HG03108 (cell line): ENCODE measurements at regions not wholly inside any gene's neighbourhood (a gene's known extent, or its start where the extent isn't known, plus 50 kb on each side); places are given as distances from the start of the nearest gene placed in this dataset.

Experiments used
- ATAC-seq: cut with Tn5 transposase; IDR thresholded peaks from one replicate; pipeline ENCODE4 v1.9.1; 2021; ENCODE audit warnings: moderate library complexity; ENCODE audit not compliant: unreplicated experiment

GRCh38 chr5:92472981-92473566 lies 1090.0 kb upstream of the ARRDC3 start:
- no peak for ATAC-seq

GRCh38 chr5:92471861-92472260 lies 1088.7 kb upstream of the ARRDC3 start:
- ATAC-seq, result no peak

- ATAC-seq, result no peak
Observed at GRCh38 chr5:92470770-92471169, 1087.7 kb upstream of the ARRDC3 start.

DNA sequence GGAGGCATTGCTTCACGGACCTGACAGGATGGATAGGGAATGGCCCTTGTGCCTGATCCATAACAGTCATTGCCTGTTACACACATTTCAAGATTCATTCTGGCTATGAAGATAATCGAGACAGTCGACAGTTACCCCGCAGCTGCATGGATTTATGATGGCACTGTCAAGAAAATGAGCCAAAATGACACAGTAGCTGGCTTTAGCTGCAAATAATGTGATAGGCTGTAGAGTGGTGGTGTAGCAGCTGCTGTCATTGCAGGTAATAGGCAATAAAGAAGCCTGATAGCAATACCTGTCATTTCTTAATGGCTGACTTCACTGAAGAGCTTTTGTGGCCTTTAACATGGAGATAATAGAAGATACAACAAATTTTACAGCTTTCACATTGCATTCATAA lies 1085.2 kb upstream of the ARRDC3 start:
- ATAC-seq, result no peak

DNA sequence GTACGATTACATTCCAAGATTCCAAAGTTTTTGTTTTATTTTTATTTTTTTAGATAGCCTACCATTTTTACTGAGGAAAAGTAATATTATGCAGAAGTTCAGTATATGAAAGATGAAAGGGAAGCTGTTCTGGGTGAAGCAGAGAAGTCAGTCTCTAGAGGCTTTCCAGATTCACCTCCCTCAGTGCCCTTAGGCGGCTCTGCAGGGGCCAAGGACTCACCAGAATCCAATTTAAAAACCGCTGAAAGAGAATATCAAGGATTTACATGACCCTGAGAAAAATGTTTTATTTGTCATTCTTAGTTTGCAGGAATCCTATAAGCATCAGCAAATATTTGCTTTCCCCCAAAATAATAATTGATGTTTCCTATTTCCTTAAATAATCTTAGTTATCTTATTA lies 1084.6 kb upstream of the ARRDC3 start:
- no peak for ATAC-seq

GRCh38 chr5:92460505-92460904 lies 1077.4 kb upstream of the ARRDC3 start:
- no peak for ATAC-seq

- no peak for ATAC-seq
Observed at GRCh38 chr5:92459654-92460053, 1076.5 kb upstream of the ARRDC3 start.

GRCh38 chr5:92455011-92455410 lies 1071.9 kb upstream of the ARRDC3 start:
- ATAC-seq, result peak; percentile 95

DNA sequence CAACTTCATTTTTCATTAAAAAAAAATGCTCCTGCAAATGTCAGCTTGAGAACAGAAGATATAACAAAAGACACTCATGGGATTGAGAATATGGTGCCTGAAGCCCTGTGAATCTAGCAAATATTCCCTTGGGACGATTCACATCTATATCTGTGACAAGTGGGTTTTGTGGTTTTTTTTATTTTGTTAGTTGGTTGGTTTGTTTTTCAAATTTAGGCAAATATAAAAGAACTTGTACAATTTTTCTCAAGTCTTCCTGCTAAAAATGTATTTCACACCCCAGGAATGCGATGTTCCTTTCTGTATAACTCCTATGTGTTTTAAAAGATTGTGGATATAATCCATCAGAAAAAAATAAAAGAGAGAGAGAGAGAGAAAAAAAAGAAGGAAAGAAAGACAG lies 1061.8 kb upstream of the ARRDC3 start:
- ATAC-seq, result no peak

DNA sequence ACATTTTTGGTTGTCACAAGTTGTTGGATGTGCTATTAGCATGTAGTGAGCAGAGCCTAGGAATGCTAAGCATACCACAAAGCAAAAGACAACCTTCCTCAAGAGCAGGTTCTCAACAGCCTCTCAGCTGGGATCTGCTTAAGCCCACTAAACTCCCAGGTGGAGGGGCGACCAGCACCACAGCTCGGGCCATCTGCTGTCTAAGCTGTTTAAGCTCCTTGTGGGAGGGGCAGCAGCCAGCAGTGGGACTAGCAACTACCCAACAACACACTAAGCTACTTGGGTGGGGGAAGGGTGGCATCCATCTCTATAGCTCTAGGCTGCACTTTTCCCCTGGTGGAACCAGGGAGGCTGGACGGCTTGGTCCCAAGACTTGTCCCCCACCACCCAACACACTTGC lies 1052.7 kb upstream of the ARRDC3 start:
- ATAC-seq, result no peak

GRCh38 chr5:92429646-92430045 lies 1046.5 kb upstream of the ARRDC3 start:
- no peak for ATAC-seq

- ATAC-seq, result no peak
Observed at GRCh38 chr5:92428415-92428814, 1045.3 kb upstream of the ARRDC3 start.

- no peak for ATAC-seq
Observed at GRCh38 chr5:92424785-92425426, 1041.8 kb upstream of the ARRDC3 start.

DNA sequence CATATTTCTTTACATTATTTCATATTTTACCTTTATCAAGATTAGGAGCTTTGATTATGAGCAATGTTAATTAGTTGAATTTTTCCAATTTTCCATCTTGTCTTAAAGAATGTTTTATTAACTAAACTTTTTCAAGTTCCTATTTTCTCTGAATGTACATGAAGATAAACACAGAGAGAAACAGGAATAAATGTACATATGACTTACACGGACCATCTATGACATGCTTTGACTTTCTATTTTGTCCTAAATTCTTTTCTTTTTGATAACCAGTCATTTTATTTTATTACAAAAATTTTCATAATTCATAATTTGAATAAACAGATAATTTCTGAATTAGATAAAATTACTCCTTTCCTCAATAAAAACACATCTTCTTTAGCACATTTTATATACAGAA lies 1038.8 kb upstream of the ARRDC3 start:
- ATAC-seq, result no peak

- ATAC-seq, result no peak
Observed at GRCh38 chr5:92421196-92421595, 1038.1 kb upstream of the ARRDC3 start.

GRCh38 chr5:92419261-92419660 lies 1036.1 kb upstream of the ARRDC3 start:
- ATAC-seq, result no peak

- no peak for ATAC-seq
Observed at GRCh38 chr5:92418341-92418740, 1035.2 kb upstream of the ARRDC3 start.

- ATAC-seq, result no peak
Observed at GRCh38 chr5:92409134-92409533, 1026.0 kb upstream of the ARRDC3 start.

GRCh38 chr5:92402956-92403702 lies 1020.0 kb upstream of the ARRDC3 start:
- ATAC-seq, result no peak

GRCh38 chr5:92402045-92402444 lies 1018.9 kb upstream of the ARRDC3 start:
- no peak for ATAC-seq

DNA sequence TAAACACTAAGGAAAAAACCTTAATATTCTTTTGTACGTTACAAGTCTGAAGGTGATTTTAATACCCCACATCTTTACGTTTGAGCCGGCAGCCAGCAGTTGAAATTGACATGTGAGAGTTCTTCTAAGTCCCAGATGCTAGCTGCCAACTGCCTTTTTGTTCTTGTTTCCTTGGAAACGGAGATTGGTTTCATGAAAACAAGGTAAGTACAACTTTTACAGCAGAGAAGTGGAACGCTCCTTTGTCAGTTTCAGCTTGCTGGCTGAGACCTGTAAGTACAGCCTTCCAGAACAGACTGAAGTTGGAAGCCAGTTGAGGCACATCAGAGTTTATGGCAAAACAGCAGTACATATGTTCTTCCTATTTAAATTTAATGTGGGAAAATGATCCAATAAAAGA lies 1018.4 kb upstream of the ARRDC3 start:
- no peak for ATAC-seq

DNA sequence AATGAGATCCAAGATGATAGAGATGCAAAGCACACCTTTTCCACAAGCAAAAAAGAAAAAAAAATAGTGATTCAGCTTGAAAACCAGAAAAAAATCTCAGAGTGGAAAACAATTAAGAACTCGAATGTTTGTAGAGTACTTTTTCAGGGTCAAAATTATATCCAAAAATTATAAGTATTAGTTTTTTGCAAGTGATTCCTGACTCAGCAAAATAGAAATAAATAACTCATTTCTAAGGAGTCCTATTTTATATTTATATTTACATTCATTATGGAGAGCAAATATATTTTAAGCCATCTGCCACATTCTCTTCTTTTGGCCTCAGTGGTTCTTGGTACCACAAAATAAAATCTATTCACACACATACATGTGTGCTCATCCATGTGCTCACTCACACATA lies 1011.8 kb upstream of the ARRDC3 start:
- ATAC-seq, result no peak
